K562 (cell line): ENCODE measurements at regions not wholly inside any gene's neighbourhood (a gene's known extent, or its start where the extent isn't known, plus 50 kb on each side); places are given as distances from the start of the nearest gene placed in this dataset.

Experiments used
- ATAC-seq: fragments of 200-7000 bp; cut with Tn5 transposase; 3 replicates; pipeline ENCODE4 v1.9.1; 2020; ENCODE audit warnings: moderate library complexity
- BruUV-seq: library from RNA; stranded (reverse); fragments of 400-500 nt; replicated peaks from 2 replicates; lab custom pipeline; 2021; lab: Mats Ljungman, UMichigan
- CTCF ChIA-PET: fragments of 300-600 bp; formaldehyde crosslinking; extraction: SDS; loops from one replicate; lab custom pipeline; 2021; ENCODE audit warnings: low intra/inter-chr PET ratio; lab: Yijun Ruan, JAX
- POLR2A ChIA-PET: fragments of 300-600, 350-650 bp; sonication (Branson Sonifier 250); formaldehyde crosslinking; extraction: SDS; loops from one replicate; lab custom pipeline; 2021; ENCODE audit warnings: antibody characterized with exemption, inconsistent platforms; lab: Yijun Ruan, JAX
- DNase-seq, 4 experiments: peaks; one replicate each; pipeline versions ENCODE4 v3.0.0 to v3.0.0-alpha.2; 2011 to 2018; ENCODE audit warnings: low spot score in 3 of 4, mixed read lengths in 3 of 4; ENCODE audit errors: extremely low read depth in 1 of 4
- FAIRE-seq: peaks from 2 replicates; lab custom pipeline; 2011; peaks lifted over from hg19 to GRCh38; lab: Jason Lieb, UNC
- H2AFZ ChIP-seq: 2 replicates; pipeline ENCODE4 v1.6.0; 2011; ENCODE audit warnings: low read depth, low read length, control low read depth, inconsistent platforms
- H3K27ac ChIP-seq: fragments of 200-600 bp; 3 replicates; pipeline ENCODE4 v1.8.0; 2011; ENCODE audit warnings: low read depth, mild to moderate bottlenecking, control low read depth, inconsistent platforms, low read length, moderate library complexity, mixed read lengths; ENCODE audit errors: extremely low read depth
- H3K27me3 ChIP-seq, 2 experiments: fragments of 300-600 bp in 1 of 2; 2 replicates in 1 of 2; 3 replicates in 1 of 2; pipeline versions ENCODE4 v1.6.0 to v1.8.0; 2011; ENCODE audit warnings: inconsistent platforms in 2 of 2, low read length in 2 of 2, mild to moderate bottlenecking in 1 of 2, mixed read lengths in 1 of 2, moderate library complexity in 1 of 2; ENCODE audit not compliant: control insufficient read depth in 2 of 2, insufficient read depth in 2 of 2
- H3K36me3 ChIP-seq: fragments of 300-600 bp; 3 replicates; pipeline ENCODE4 v1.8.0; 2011; ENCODE audit warnings: mild to moderate bottlenecking, low read length, inconsistent platforms; ENCODE audit not compliant: control insufficient read depth, insufficient read depth
- H3K4me1 ChIP-seq, 2 experiments: fragments of 200-600 bp in 1 of 2; replicated peaks in 1 of 2; 2 replicates in 1 of 2; 3 replicates in 1 of 2; pipeline versions ENCODE4 v1.5.1 to v1.8.0; 2011; ENCODE audit warnings: inconsistent platforms in 2 of 2, low read length in 2 of 2, mild to moderate bottlenecking in 1 of 2, mixed read lengths in 1 of 2, moderate library complexity in 1 of 2; ENCODE audit not compliant: control insufficient read depth in 2 of 2, insufficient read depth in 2 of 2
- H3K4me2 ChIP-seq: 2 replicates; pipeline ENCODE4 v1.6.1; 2011; ENCODE audit warnings: low read length, control low read depth, inconsistent platforms, mixed read lengths; ENCODE audit not compliant: insufficient read depth
- H3K4me3 ChIP-seq: fragments of 200-600 bp; sonication (generic), shearing (Covaris generic); 2 replicates; pipeline ENCODE4 v1.5.1; 2016; ENCODE audit warnings: control low read depth, inconsistent platforms
- H3K79me2 ChIP-seq: fragments of 200-600 bp; 3 replicates; pipeline ENCODE4 v1.8.0; 2011; ENCODE audit warnings: low read length, inconsistent platforms; ENCODE audit not compliant: control insufficient read depth, insufficient read depth
- H3K9ac ChIP-seq, 2 experiments: 2 replicates each; pipeline versions ENCODE4 v1.6.0 to v1.6.1; 2011; ENCODE audit warnings: low read depth in 2 of 2, low read length in 2 of 2, control low read depth in 1 of 2, inconsistent platforms in 1 of 2, mild to moderate bottlenecking in 1 of 2, mixed read lengths in 1 of 2; ENCODE audit not compliant: insufficient read depth in 1 of 2
- H3K9me1 ChIP-seq: one replicate; pipeline ENCODE4 v1.6.0; 2011; ENCODE audit warnings: inconsistent platforms, mild to moderate bottlenecking, low read length, moderate library complexity; ENCODE audit not compliant: control insufficient read depth, insufficient read depth
- H3K9me3 ChIP-seq: replicated peaks from 2 replicates; pipeline ENCODE4 v1.5.1; 2011; ENCODE audit warnings: low read depth, low read length, inconsistent platforms; ENCODE audit not compliant: control insufficient read depth, insufficient read depth
- H4K20me1 ChIP-seq: replicated peaks from 2 replicates; pipeline ENCODE4 v1.6.1; 2011; ENCODE audit warnings: low read length, inconsistent platforms, mixed read lengths; ENCODE audit not compliant: control insufficient read depth, insufficient read depth
- DMBX1 ChIP-seq: fragments of 250-450 bp; sonication (Bioruptor Pico); IDR thresholded peaks from 2 replicates; pipeline ENCODE4 v1.8.0; 2022; ENCODE audit warnings: inconsistent platforms, mild to moderate bottlenecking, moderate library complexity, borderline replicate concordance
- MAFG ChIP-seq: fragments of 450-650 bp; conservative IDR thresholded peaks from 2 replicates; pipeline ENCODE4 v1.6.1; 2016; ENCODE audit warnings: missing genetic modification characterization, missing compliant biosample characterization
- NCOA2 ChIP-seq, 2 experiments: fragments of 450-650 bp; IDR thresholded peaks; 2 replicates each; pipeline ENCODE4 v1.6.1; 2018; ENCODE audit warnings: mild to moderate bottlenecking in 2 of 2, moderate library complexity in 1 of 2; ENCODE audit not compliant: partially characterized antibody in 2 of 2
- SMARCE1 ChIP-seq: fragments of 450-650 bp; IDR thresholded peaks from 2 replicates; pipeline ENCODE4 v1.7.1; 2016; ENCODE audit warnings: mild to moderate bottlenecking
- ZNF551 ChIP-seq: fragments of 250-450 bp; sonication (Bioruptor Pico); IDR thresholded peaks from 2 replicates; pipeline ENCODE4 v1.5.0; 2021; ENCODE audit warnings: mild to moderate bottlenecking, moderate library complexity
- WGBS: fragments of 100-300 bp; shearing (Covaris generic); methylation state at CpG from one replicate; pipeline ENCODE4 v1.1.6; 2016; ENCODE audit warnings: low coverage, mixed read lengths; ENCODE audit not compliant: insufficient coverage; ENCODE audit errors: missing lambda C conversion rate; 5-methylcytosine and 5-hydroxymethylcytosine counted together
- in situ Hi-C: fragments of 300-500 bp; cut with MboI; formaldehyde crosslinking; loops from 4 replicates; pipeline ENCODE4 v1.15.0; 2018; ENCODE audit warnings: inconsistent platforms, mixed read lengths
- intact Hi-C: fragments of 100-400 bp; cut with micrococcal nuclease; formaldehyde crosslinking; loops from 2 replicates; pipeline ENCODE4 v1.14.2; 2022
- TF ChIP-seq, protein P1 (sequence below): fragments of 250-450 bp; sonication (Bioruptor Pico); IDR thresholded peaks from 2 replicates; pipeline ENCODE4 v1.4.0; 2020; ENCODE audit warnings: mild to moderate bottlenecking, moderate library complexity, borderline replicate concordance
- TF ChIP-seq, protein P2 (sequence below): fragments of 450-650 bp; IDR thresholded peaks from 2 replicates; pipeline ENCODE4 v1.6.1; 2014; ENCODE audit warnings: low read depth, mild to moderate bottlenecking, moderate library complexity, borderline replicate concordance
- TF ChIP-seq, protein P3 (sequence below): sonication (generic); formaldehyde crosslinking; IDR thresholded peaks from 2 replicates; pipeline ENCODE4 v1.8.0; 2022; ENCODE audit warnings: mild to moderate bottlenecking, missing genetic modification reagents

DNA sequence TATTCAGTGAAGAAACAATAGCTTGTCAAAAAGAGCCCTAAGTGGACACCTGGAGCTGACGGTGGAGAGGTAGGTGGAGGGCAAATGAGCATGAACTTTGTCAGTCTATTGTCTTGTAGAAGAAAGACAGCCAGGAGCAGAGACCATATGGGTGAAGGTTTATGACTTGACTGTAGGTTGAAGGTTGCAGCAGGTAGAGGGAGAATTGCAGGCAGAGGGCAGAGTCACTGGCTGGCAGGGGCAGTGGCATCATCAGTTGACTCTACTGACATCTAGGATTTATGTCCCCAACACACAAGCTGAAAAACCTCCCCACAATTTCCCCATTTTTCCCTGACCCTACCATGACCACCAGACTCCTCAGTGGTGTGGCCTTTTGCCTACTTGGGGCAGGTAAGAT is 243.6 kb upstream of the PRSS58 start:
- ChIA-PET POLR2A (interaction anchor here (0.7 to 0.8 kb wide), 2 partner anchors 26 to 272 kb away, joined by 3 read pairs; no protein-coding TSS in a partner anchor), CTCF (no interaction called here)
- Histone ChIP-seq H2AFZ (no peak overlapping the region), H4K20me1 (no peaks in the 10 kb centered on the region), H3K79me2 (no peaks in the 10 kb centered on the region), H3K9ac (no peak overlapping the region), H3K4me2 (no peak overlapping the region)
- in situ Hi-C loops: no loop called here
- TF ChIP-seq, protein P1, sequence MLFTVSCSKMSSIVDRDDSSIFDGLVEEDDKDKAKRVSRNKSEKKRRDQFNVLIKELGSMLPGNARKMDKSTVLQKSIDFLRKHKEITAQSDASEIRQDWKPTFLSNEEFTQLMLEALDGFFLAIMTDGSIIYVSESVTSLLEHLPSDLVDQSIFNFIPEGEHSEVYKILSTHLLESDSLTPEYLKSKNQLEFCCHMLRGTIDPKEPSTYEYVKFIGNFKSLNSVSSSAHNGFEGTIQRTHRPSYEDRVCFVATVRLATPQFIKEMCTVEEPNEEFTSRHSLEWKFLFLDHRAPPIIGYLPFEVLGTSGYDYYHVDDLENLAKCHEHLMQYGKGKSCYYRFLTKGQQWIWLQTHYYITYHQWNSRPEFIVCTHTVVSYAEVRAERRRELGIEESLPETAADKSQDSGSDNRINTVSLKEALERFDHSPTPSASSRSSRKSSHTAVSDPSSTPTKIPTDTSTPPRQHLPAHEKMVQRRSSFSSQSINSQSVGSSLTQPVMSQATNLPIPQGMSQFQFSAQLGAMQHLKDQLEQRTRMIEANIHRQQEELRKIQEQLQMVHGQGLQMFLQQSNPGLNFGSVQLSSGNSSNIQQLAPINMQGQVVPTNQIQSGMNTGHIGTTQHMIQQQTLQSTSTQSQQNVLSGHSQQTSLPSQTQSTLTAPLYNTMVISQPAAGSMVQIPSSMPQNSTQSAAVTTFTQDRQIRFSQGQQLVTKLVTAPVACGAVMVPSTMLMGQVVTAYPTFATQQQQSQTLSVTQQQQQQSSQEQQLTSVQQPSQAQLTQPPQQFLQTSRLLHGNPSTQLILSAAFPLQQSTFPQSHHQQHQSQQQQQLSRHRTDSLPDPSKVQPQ: no peak
- TF ChIP-seq MAFG: no peak
- TF ChIP-seq, protein P2, sequence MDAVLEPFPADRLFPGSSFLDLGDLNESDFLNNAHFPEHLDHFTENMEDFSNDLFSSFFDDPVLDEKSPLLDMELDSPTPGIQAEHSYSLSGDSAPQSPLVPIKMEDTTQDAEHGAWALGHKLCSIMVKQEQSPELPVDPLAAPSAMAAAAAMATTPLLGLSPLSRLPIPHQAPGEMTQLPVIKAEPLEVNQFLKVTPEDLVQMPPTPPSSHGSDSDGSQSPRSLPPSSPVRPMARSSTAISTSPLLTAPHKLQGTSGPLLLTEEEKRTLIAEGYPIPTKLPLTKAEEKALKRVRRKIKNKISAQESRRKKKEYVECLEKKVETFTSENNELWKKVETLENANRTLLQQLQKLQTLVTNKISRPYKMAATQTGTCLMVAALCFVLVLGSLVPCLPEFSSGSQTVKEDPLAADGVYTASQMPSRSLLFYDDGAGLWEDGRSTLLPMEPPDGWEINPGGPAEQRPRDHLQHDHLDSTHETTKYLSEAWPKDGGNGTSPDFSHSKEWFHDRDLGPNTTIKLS: no peak
- TF ChIP-seq, protein P3, sequence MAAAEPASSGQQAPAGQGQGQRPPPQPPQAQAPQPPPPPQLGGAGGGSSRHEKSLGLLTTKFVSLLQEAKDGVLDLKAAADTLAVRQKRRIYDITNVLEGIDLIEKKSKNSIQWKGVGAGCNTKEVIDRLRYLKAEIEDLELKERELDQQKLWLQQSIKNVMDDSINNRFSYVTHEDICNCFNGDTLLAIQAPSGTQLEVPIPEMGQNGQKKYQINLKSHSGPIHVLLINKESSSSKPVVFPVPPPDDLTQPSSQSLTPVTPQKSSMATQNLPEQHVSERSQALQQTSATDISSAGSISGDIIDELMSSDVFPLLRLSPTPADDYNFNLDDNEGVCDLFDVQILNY (CRISPR knock-in tag): no peak
- no peak for TF ChIP-seq DMBX1
- TF ChIP-seq SMARCE1: no peak
- TF ChIP-seq NCOA2 (IDR thresholded peaks at IDR 0.05; ENCODE audit: partially characterized antibody in 2 of 2): no peak
- no peak for TF ChIP-seq ZNF551 (CRISPR knock-in tag)
- TF ChIP-seq, all 486 proteins: peak for 0
- Histone ChIP-seq H3K4me3 (no peak overlapping the region), H3K27ac (no peak overlapping the region), H3K9me1 (no peaks in the 10 kb centered on the region), H3K9me3 (no peaks in the 10 kb centered on the region), H3K36me3 (no peaks in the 10 kb centered on the region), H3K4me1 (no peaks in the 10 kb centered on the region), H3K27me3 (peaks cover 0 to 3% of the 10 kb centered on the region in 2 experiments; a peak in 1 of 5 replicates)
- FAIRE-seq: no peak
- whole genome bisulfite sequencing: 0% methylated on average over 1 of the region's 1 CpG
- no peak for DNase-seq
- ATAC-seq: no peak
- no TSS peak for BruUV-seq
- intact Hi-C loops: no loop called here
